NT2/D1 (cell line): ENCODE measurements at regions not wholly inside any gene's neighbourhood (a gene's known extent, or its start where the extent isn't known, plus 50 kb on each side); places are given as distances from the start of the nearest gene placed in this dataset.

ENCODE experiments used
- SUZ12 ChIP-seq: IDR thresholded peaks from 2 replicates; pipeline ENCODE4 v1.6.1; 2011; ENCODE audit not compliant: insufficient read length, insufficient read depth; ENCODE audit errors: extremely low read depth
- YY1 ChIP-seq: IDR thresholded peaks from 2 replicates; pipeline ENCODE4 v1.6.1; 2011; ENCODE audit not compliant: insufficient read length, insufficient read depth
- ZNF274 ChIP-seq: IDR thresholded peaks from 2 replicates; pipeline ENCODE4 v1.6.1; 2011; ENCODE audit warnings: mild to moderate bottlenecking, low read depth, low read length

DNA sequence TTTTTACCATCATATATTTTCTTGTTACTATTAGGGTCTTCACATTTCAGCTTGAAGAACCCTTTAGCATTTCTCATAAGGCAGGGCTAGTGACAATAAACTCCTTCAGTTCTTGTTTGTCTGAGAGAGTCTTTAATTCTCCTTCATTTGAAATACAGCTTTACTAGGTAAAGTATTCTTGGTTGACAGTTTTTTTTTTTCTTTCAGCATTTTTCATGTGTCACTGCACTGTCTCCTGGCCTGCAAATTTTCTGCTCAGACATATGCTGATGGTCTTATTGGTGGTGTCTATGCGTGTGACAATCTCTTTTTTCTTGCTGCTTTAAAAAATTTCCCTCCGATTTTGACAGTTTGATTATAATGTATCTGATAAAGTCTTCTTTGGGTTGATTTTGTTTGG lies 399.9 kb downstream of the SH3GL2 start:
- TF ChIP-seq ZNF274 (no peak), YY1 (no peak), SUZ12 (no peak)
